ENCODE measurements at regions not wholly inside any gene's neighbourhood (a gene's known extent, or its start where the extent isn't known, plus 50 kb on each side); places are given as distances from the start of the nearest gene placed in this dataset.

- TF ChIP-seq POLR2A (IDR thresholded peaks at IDR 0.05) (no peak), CTCF (IDR thresholded peaks at IDR 0.05) (no peak), EP300 (IDR thresholded peaks at IDR 0.05) (no peak)
- no peaks in the 10 kb centered on the region for H3K9me3 ChIP-seq
- no peak overlapping the region for H3K4me3 ChIP-seq
- intact Hi-C loops (cut with DNase I), result no loop called here
- H3K4me1 ChIP-seq (ENCODE audit: insufficient read depth), result no peaks in the 10 kb centered on the region
- no peaks in the 10 kb centered on the region for H3K27me3 ChIP-seq
- DNase-seq, result no peak
- no peak overlapping the region for H3K27ac ChIP-seq
- WGBS, 3 donors, result 41 to 55% (median 53%) methylated on average over 1 of the region's 1 CpG
- no peaks in the 10 kb centered on the region for H3K36me3 ChIP-seq
These were observed 438.4 kb upstream of the SPTLC3 start for GRCh38 chr20:12570371-12570770.

DNA sequence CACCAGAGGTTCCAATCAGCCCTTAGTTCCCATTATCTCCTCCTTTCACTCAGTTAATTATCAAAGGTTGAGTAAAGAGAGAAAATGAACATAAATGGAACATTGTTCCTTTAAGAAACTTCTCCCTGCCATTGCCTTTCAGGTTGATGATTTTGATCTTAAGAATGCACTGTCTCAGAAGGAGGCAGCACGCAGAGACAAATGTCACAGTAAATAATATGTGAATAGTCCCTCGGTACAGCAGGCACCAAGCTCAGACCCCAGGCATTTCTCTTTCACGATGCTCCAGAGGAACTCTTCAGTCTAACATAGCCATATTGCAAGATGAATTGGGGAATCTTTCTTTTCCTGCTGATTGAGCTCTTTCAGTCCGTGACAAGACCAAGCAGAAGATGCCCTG lies 435.3 kb upstream of the SPTLC3 start:
- no peaks in the 10 kb centered on the region for H3K27me3 ChIP-seq
- H3K4me1 ChIP-seq (ENCODE audit: insufficient read depth), result peaks cover 7% of the 10 kb centered on the region
- DNase-seq, result no peak
- intact Hi-C loops (cut with DNase I), result no loop called here
- H3K36me3 ChIP-seq, result no peaks in the 10 kb centered on the region
- 80 to 92% (median 89%) methylated on average over 4 of the region's 4 CpGs for WGBS, 3 donors
- TF ChIP-seq POLR2A (IDR thresholded peaks at IDR 0.05), result no peak
- TF ChIP-seq EP300 (IDR thresholded peaks at IDR 0.05), result no peak
- TF ChIP-seq CTCF (IDR thresholded peaks at IDR 0.05), result no peak
- H3K9me3 ChIP-seq, result no peaks in the 10 kb centered on the region
- H3K4me3 ChIP-seq, result no peak overlapping the region
- no peak overlapping the region for H3K27ac ChIP-seq

DNA sequence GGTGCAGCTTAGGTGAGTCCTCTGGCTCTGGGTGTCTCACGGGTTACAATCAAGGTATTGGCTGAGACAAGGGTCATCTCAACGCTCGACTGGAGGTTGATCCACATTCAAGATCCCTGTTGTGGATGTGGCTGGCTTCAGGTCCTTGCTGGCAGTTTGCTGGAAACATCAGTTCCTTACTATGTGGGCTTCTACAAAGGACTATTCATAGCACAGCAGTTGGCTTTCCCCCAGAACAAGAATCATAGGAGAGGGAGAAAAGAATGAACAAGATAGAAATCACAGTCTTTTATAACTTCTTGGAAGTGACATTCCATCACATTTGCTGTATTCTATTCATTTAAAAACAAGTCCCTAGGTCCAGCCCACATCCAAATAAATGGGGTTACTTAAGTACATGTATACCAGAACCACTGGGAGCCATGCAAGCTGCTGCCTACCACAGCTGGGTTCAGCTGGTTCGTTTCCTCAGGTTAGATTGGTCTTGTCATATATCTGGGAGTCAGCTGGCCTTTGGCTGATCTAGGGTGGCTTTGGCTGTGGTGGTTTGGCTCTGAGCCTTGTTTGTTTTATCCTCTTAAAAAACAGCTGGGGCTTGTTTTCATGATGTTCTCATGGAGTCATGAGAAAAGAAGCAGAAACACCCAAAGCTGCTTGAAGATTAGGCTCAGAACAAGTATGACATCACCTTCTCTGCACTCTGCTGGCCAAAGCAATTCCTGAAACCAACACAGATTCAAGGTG lies 433.2 kb upstream of the SPTLC3 start:
- 21 to 27% (median 24%) methylated on average over 4 of the region's 4 CpGs for WGBS, 3 donors
- no peaks in the 10 kb centered on the region for H3K9me3 ChIP-seq
- H3K4me3 ChIP-seq, result no peak overlapping the region
- peaks cover 7% of the 10 kb centered on the region for H3K4me1 ChIP-seq (ENCODE audit: insufficient read depth)
- TF ChIP-seq CTCF (IDR thresholded peaks at IDR 0.05), result no peak
- no peak for TF ChIP-seq POLR2A (IDR thresholded peaks at IDR 0.05)
- no peak for TF ChIP-seq EP300 (IDR thresholded peaks at IDR 0.05)
- no peaks in the 10 kb centered on the region for H3K27me3 ChIP-seq
- peak; percentile 38 to 75 (median 70) for DNase-seq
- H3K27ac ChIP-seq, result no peak overlapping the region
- no peaks in the 10 kb centered on the region for H3K36me3 ChIP-seq
- intact Hi-C loops (cut with DNase I), result no loop called here

- H3K27ac ChIP-seq, result no peak overlapping the region
- DNase-seq, result no peak
- H3K4me1 ChIP-seq (ENCODE audit: insufficient read depth), result peaks cover 7% of the 10 kb centered on the region
- TF ChIP-seq POLR2A (IDR thresholded peaks at IDR 0.05) (no peak), EP300 (IDR thresholded peaks at IDR 0.05) (no peak), CTCF (IDR thresholded peaks at IDR 0.05) (no peak)
- H3K27me3 ChIP-seq, result no peaks in the 10 kb centered on the region
- 29 to 57% (median 44%) methylated on average over 1 of the region's 1 CpG for WGBS, 3 donors
- H3K4me3 ChIP-seq, result no peak overlapping the region
- H3K9me3 ChIP-seq, result no peaks in the 10 kb centered on the region
- intact Hi-C loops (cut with DNase I), result no loop called here
- H3K36me3 ChIP-seq, result no peaks in the 10 kb centered on the region
These were observed 431.6 kb upstream of the SPTLC3 start for GRCh38 chr20:12577213-12577612.
